ENCODE measurements at regions not wholly inside any gene's neighbourhood (a gene's known extent, or its start where the extent isn't known, plus 50 kb on each side); places are given as distances from the start of the nearest gene placed in this dataset.
"Not testable (repeated sequence)": the region's sequence is repeated elsewhere in the genome, so short reads cannot be mapped to it uniquely, and the experiment has no call there.

DNA sequence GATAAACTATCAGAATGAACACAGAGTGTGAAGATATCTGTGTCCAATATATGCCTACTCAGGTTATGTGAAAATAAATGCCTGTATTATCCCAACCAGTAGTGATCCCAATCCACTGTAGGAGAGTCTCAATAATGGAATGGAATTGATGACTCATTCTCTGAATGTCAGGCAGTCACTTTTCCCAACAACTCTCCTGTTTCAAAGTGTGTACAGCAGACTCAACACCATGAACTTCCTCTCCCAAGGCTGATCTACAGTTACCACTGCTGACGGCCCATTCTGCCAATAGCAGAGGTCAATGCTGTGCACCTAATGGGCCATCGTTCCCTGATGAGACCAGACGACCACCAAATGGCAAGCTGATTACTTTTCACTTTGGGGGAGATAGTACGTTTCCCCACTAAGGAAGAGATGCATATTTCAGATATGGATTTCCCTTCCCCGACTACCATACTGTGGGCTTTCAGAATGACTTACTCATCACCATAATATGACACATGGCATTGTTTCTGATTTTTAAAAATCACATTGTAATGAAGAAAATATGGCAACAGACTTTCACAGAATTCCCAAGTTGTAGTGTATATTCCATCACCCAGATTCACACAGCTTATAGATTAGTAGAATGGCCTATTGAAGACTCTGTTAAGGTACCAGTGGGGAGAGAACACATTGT lies 601.7 kb upstream of the VRK2 start:
- no peak for DNase-seq

DNA sequence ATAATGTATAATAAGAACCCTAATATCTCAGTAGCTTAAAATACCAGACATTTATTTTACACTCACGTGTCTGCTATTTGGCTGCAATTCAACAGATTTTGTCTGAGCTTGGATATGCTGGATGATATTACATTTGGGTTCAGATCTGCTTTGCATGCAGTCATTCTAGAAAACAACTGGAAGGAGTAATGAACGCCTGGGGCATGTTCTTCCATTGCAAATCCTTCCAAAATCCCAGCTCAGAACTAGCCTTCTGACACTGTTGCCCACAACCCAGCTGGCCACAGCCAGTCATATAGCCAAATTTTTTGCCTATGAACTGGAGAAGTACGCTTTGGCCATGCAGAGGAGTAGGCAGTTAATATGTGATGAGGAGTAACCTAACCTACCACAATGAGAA lies 597.8 kb upstream of the VRK2 start:
- DNase-seq = no peak

DNA sequence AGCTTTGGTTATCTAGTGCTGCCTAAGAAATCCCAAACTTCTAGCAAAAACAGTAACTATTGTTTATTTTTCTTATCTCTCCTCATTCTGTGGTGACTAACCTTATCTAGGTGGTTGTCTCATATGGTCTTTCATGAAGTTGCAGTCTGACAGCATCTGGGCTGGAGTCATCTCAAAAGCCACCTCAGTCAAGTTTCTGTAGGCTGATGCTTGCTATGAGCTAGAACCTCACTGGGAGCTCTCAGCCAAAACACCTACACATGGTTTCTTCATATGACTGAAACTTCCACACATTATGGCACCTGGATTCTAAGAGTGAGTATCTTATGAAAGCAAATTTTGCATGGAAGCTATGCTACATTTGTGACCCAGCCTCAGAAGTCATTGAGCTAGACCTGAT lies 596.4 kb upstream of the VRK2 start:
- no peak for DNase-seq

DNA sequence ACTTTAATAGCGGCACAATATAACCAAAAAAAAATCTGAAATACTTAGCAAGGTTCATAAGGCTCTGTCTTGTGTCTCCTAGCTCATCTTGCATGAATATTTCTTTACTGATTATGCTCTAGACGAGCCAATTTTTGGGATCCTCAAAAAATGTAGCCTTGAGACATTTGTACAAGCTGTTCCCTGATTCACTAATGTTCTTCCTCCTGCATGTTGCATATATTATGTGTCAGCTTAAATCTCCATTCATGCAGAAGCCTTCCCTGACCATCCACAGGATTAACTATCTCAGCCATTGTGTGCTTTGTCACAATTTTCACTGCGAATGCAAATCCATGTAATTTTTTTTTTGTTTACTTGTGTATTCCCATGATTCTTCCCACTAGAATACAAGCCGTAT lies 594.0 kb upstream of the VRK2 start:
- DNase-seq = no peak

DNA sequence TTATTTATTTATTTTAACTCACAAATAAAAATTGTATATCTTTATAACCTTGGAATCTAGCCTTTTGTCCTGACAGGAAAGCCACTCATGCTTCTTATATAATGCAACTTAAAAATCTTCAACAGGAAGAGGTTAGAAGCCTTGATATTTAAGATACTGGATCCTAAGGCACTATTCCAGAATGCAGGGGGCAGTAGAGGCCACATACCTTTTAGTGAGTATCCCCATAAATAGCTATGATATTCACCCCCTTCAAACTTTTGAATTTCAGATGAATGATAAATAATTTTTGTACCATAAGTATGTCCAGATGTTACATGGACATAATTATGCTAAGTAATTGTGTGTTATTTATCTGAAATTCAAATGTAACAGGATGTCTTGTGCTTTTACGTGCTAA lies 592.7 kb upstream of the VRK2 start:
- DNase-seq = no peak

DNA sequence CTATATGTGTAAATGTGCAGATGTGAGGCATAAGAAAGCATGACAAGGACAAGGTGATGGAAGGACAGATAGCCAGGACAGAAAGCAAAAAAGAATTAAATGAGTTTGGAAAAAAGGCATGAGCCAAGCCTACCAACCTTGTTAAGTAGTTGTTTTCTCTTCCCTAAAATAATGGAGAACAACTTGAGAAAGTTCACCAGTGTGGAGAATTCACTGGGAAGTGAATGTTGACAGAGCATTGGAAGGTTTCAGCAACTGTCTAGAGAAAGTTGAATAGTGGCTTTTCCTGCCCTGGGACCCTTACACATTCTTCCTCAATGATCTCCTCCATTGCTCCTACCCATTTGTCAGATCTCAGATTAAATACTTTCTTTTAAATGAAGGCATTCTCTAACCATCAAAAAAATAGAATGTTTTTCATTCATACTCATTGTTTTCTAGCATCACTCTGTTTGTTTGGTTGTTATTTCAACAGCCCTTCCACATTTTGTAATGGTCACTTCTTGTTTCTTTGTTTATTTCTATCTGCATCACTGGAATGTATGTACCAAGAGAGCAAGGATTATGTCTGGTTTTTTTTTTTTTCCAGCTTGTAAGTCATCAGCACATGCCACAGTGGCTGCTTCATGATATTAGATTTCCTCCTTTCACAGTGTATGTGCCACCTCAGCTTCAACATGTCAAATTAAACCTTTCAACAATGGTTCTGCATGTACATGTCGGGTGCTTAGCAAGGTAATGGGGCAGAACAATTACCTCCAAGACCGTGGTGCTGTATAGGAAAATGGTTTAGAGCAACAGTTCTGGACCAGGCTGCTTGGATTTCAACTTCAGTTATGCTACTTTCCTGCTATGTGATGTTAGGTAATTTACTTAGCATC lies 586.0 kb upstream of the VRK2 start:
- no peak for DNase-seq

DNA sequence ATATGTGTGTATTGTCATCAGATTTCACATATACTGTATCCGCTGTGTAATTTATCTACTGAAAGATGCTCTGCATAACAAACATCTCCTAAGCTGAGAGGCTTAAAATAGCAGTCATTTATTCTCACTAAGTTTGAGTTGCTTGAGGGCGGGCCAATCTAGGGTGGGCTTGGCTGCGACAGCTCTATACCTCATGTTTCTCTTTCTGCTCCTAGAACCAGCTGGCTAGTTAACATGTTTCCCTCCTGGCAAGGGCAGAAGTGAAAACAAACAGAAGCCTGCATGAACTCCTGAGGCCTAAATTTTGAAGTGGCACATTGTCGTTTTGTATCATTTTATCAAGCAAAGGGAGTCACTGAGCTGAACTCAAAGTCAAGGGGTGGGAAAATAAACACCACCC lies 585.0 kb upstream of the VRK2 start:
- no peak for DNase-seq

DNA sequence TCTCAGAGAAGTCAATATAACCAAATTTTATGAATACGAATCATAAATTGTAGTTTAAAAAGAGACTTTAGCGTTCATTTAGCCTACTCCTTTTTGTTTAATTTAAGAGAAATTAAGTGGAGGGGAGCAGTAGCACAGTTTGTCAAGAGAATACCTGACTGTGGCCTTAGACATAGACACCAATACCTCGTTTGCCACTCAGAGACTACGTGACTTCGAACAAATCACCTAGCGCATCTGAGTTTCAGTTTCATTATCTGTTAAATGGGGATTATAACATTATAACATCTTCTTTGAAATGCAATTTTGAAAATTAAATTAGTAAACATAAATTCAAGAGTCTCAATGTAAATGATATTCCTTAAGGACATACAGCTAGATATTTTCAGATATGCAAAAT lies 581.5 kb upstream of the VRK2 start:
- DNase-seq = no peak

DNA sequence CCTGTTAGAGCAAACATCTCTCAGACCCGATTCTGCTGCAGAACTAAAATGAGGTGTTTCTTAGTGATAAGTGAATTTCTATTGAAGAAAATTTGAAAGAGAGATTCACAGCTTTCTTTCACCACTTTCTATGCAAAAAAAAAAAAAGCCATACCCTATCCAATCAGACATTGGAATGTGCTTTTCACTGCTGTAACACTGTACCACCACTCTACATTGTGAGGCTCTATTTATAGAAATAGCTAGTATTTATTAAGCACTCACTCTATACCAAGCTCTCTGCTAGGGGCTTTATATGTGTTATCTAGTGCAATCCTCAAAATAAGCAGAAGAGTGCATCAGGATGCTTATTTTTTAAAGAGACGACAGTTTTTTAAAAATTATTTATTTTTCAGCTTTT lies 580.6 kb upstream of the VRK2 start:
- DNase-seq = no peak

DNA sequence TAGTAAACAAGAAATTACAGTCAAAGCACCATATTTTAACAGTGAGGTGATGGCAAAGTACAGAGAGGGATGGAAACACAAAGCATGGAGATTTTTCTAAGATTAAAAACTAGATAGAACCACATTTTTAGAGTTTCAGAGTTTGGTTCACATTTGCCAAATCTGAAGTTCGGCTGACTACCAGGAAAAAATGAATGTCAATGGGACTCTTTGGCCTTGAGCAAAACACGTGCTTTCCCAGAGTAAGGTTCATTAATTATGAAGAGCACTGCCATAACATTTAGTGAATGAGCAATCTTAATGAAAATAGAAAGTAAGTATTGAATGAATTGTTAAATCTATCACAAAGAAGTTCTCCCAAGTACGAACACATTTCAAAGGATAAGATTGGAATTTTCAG lies 571.2 kb upstream of the VRK2 start:
- DNase-seq = no peak

DNA sequence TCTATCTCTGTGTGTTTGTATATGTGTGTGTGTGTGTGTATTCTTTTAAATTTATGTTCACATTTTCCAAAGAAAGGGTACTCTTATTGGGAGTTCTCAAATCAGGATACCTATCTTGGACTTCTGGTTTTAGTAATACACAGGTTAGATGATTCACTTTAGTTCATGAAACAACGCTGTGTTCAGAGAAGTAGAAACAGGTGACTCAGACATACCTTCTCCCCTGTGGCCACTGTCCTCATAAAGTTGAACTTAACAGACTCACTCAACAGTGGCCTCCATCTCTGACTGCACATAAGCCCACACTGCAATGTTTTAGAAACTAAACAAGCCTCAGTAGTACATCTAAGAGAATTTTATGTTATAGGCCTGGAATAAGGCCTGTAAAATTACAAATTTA lies 566.6 kb upstream of the VRK2 start:
- DNase-seq = no peak

DNA sequence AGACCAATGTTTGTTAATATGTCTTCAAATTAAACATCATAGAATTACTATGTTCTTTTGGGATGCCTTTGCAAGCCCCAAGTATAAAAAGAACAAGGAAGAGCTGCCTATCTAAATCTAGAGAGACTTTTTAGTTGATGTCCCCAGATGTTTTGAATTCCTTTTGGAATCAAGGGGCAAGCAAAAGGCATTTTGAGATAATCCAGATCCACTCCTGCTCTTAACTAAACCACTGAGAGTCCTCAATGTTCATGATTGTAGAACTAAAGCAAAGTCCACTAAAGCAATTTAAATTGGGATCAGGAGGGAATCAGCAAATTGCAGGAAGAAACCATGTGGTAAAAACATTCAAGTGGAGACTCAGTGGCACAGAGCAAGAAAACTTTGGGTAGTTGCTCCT lies 558.5 kb upstream of the VRK2 start:
- no peak for DNase-seq

DNA sequence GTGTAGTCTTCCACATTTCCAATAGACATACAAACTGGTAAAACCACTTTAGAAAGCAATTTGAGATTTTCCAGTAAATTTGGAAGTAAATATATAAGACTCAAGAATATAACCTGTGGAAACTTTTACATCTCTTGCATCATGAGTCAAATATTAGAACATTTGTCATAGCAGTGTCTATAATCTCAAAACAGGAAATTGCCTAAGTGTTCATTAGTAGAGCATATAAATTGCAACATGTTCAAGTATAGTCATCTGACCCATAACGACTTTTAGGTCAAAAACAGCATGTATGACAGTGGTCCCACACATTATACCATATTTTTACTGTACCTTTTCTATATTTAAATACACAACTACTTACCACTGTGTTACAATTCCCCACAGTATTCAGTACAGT lies 555.9 kb upstream of the VRK2 start:
- no peak for DNase-seq

DNA sequence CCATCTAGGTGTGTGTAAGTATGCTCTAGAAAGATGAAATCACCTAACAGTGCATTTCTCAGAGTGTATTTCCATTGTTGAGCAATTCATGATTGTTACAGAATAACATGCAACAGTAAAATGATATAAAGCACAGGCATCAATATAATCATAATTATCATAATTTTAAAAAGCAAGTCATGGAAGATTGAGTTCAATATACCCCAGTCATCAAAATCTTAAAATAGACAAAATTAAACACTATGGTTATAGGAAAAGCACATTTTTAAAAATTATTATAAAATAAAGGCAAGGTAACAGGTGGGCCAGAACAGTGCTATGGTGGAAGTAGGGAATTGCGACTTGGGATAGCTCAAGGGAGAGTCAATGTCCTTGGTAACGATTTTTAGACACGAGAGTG lies 555.4 kb upstream of the VRK2 start:
- DNase-seq = no peak

DNA sequence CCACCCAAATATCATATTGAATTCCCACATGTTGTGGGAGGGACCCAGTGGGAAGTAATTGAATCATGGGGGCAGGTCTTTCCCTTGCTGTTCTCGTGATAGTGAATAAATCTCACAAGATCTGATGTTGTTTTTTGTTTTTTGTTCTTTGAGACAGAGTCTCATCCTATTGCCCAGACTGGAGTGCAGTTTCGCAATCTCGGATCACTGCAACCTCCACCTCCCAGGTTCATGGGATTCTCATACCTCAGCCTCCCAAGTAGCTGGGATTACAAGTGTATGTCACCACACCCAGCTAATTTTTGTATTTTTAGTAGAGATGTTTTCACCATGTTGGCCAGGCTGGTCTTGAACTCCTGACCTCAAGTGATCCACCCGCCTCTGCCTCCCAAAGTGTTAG lies 552.6 kb upstream of the VRK2 start:
- not testable (repeated sequence) for DNase-seq

DNA sequence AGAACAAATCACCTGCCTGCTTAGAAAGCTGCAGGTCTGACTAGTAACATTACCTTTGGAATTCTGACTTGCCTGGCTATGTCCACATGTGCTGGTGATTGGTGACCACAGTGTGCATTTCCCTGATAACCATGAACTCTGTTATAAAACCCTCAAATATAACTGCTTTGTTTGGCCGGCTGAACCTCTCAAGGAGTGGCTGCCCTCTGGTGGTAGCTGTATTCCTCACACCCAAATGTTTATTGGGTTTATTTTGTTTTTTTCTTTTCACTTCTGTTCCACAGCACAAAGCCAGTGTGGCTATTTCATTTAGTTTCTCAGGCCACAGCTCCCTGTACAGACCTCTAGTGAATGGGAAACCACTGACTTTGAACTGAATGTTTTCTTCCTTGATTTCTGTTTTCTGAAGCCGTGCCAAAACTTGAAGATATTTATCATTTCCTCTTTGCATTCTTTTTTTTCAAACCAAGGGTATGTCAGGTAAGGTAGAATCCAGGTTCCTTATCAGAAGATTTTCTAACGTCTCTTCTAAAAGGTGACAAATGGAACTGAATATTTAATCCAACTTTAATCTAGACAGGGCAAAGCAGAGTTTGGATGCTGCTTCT lies 549.0 kb upstream of the VRK2 start:
- DNase-seq = peak; percentile 2

DNA sequence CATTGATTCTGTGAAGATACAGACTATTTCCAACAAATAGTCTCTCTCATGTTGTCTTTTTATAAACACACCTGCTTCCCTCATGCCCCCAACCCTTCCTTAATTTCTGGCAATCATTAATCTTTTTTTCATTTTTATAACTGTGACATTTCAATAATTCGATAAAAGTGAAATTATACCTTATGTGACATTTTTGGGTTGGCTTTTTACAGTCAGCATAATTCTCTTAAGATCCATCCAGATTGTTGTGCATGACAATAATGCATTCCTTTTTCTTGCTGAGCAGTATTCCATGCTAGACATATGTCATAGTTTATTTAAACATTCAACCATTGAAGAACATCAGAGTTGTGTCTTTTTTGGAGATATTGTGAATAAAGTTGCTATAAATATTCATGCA lies 541.8 kb upstream of the VRK2 start:
- DNase-seq = no peak

DNA sequence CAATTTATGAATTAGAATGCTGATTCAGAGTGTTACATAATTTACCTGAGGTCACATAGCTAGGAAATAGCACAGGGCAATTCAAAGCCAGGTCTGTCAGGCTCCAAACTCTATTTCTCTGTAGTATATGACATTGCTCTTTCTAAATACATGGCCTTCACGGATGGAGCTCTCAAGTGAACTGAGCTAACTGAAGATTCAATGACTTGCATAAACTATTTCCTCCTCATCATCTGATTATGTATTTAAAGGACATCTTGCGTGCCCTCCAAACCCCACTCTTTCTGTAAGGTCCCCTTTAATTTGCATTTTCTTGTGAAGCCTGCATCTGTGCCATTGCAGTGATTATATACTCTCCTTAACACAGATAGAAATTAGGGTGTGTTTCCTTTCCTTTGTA lies 537.4 kb upstream of the VRK2 start:
- DNase-seq = no peak

DNA sequence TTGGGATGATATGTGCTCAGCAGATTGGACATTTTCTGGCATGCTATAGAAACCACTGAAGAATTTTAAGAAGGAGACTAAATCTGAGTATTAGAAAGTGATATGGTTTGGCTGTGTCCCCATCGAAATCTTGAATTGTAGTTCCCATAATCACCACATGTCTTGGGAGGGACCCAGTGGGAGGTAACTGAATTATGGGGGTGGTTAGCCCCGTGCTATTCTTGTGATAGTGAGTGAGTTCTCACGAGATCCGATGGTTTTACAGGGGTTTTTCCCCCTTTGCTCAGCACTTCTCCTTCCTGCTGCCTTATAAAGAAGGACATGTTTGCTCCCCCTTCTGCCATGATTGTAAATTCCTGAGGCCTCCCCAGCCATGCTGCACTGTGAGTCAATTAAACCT lies 535.9 kb upstream of the VRK2 start:
- DNase-seq = no peak

DNA sequence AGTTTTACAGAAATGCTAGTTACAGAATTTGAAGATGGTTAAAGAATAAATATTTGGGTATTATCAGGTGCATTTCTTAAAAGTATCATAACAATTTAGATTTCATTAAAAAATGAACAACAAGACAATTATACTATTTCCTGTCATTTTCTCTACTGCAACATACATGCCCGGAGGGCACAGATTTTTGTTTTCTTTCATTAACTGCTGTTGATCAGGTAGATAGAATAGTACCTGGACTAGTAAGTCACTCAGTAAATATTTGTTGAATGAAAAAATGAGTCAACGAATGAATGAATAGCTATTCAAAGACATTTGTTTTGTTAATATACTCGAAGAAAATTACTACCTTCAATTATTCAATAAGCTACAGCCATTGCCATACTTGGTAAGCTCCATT lies 531.2 kb upstream of the VRK2 start:
- DNase-seq = no peak

DNA sequence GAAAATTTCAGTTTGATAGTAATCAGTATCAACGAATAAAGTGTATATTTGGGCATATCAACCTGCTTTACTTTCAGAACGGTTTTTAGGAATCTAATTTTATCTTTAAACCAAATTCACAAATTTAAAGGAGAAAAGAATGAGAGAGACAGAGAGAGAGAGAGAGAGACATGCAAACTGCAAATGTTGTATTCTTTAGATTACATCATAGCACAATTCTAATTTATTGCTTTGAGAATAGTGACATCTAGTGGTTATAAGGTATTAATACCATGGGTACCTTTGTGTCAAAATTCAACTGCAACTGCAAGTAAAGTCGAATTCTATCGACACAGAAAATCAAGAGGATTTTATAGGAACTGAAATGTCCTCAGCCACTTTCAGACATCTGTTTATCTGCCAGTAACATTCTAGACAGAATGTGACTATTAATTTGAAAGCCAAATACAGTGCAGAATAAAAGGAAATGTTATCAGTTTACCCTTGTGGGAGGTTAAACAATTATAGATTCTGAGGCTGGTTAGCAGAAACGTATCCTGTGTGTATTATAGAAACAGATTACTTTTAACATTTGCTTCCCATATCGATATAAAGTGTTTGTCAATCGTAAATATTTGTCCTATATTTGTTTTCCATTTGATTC lies 529.8 kb upstream of the VRK2 start:
- DNase-seq = no peak

DNA sequence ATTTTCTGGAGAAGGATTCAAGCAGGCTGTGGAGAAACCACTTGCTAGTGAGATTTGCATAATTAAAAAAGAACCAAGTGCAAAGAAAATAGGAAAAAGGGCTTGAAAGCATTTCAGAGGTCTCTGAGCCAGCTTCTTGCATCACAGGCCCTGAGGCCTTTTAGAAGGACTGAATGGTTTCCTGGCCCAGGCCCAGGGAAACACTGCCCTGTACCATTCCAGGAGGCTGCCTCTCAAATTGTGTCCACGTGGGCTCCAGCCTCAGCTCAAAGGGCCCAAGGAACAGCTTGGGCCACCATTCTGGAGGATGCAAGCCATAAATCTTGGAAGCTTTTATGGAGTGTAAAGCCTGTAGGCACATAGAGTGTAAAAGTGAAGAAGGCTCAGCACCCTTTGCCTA lies 523.3 kb upstream of the VRK2 start:
- DNase-seq = no peak

DNA sequence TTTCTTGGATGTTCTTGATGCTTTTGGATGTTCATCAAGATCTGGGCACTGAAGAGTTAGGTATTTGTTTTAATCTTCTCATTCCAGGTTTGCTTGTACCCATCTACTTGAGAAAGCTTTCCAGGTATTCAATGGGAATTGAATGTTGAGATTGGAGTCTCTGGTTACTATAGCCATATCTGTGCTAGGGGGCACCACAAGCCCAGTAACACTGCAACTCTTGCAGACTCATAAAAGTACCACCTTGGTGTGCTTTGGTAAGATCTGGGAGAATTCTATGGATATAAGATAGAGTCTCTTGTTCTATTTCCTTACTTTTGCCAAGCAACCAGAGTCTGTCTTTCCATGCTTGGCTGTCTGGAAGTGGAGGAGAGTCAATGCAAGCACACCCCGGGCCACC lies 518.9 kb upstream of the VRK2 start:
- no peak for DNase-seq

DNA sequence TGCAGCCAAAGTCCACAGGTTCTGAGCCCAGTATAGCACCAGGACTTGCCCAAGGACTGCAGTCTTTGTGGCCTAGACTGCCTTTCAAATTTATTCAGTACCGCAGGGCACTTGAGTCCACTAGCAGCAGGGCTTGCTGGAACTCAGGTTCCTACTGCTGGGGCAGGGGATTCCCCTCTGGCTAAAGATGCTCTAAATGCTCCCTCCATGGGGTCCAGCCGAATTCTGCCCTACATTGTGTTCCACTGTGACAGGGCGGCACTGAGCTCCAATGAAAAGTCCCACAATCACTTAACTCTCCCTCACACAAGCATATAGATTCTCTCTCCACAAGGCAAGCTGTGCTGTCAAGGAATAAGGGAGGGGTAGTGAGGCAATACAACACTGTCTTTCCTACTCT lies 518.1 kb upstream of the VRK2 start:
- no peak for DNase-seq
